Neuronal stem cell (in vitro differentiated cells): ENCODE measurements at regions not wholly inside any gene's neighbourhood (a gene's known extent, or its start where the extent isn't known, plus 50 kb on each side); places are given as distances from the start of the nearest gene placed in this dataset.
"Not testable (repeated sequence)": the region's sequence is repeated elsewhere in the genome, so short reads cannot be mapped to it uniquely, and the experiment has no call there.

ENCODE experiments used
- DNase-seq: peaks from one replicate; pipeline ENCODE4 v3.0.0-alpha.2; 2013; ENCODE audit warnings: low spot score
- H2AFZ ChIP-seq: one replicate; pipeline ENCODE4 v1.6.1; 2013; ENCODE audit warnings: mild to moderate bottlenecking, low read length, inconsistent platforms
- H2AK5ac ChIP-seq: 2 replicates; pipeline ENCODE4 v1.6.1; 2013; ENCODE audit warnings: low read depth, mild to moderate bottlenecking, inconsistent platforms, low read length, moderate library complexity, mixed read lengths
- H2BK120ac ChIP-seq: 2 replicates; pipeline ENCODE4 v1.6.1; 2013; ENCODE audit warnings: low read depth, mild to moderate bottlenecking, inconsistent platforms, low read length, moderate library complexity, mixed read lengths
- H2BK12ac ChIP-seq: one replicate; pipeline ENCODE4 v1.6.1; 2013; ENCODE audit warnings: low read length, inconsistent platforms
- H2BK15ac ChIP-seq: 2 replicates; pipeline ENCODE4 v1.6.1; 2013; ENCODE audit warnings: mild to moderate bottlenecking, low read length, inconsistent platforms, mixed read lengths
- H2BK5ac ChIP-seq: one replicate; pipeline ENCODE4 v1.6.1; 2013; ENCODE audit warnings: inconsistent platforms, mild to moderate bottlenecking, low read length, moderate library complexity
- H3K14ac ChIP-seq: one replicate; pipeline ENCODE4 v1.6.1; 2013; ENCODE audit warnings: low read length, inconsistent platforms
- H3K18ac ChIP-seq: 2 replicates; pipeline ENCODE4 v1.6.1; 2013; ENCODE audit warnings: low read length, inconsistent platforms
- H3K23ac ChIP-seq: 2 replicates; pipeline ENCODE4 v1.6.1; 2013; ENCODE audit warnings: low read depth, mild to moderate bottlenecking, mixed read lengths, low read length, inconsistent platforms; ENCODE audit not compliant: poor library complexity
- H3K27ac ChIP-seq: replicated peaks from 3 replicates; pipeline ENCODE4 v1.5.1; 2013; ENCODE audit warnings: low read length, inconsistent platforms
- H3K27me3 ChIP-seq, 3 experiments: 2 replicates each; pipeline ENCODE4 v1.6.1; 2013; ENCODE audit warnings: low read length in 3 of 3, mild to moderate bottlenecking in 2 of 3, inconsistent platforms in 1 of 3, low read depth in 1 of 3, mixed read lengths in 1 of 3, moderate library complexity in 1 of 3; ENCODE audit not compliant: control insufficient read depth in 3 of 3, insufficient read depth in 3 of 3
- H3K36me3 ChIP-seq, 2 donors: replicated peaks in 1 of 2; 2 replicates each; pipeline ENCODE4 v1.6.1; 2013; ENCODE audit warnings: low read length in 2 of 2; ENCODE audit not compliant: control insufficient read depth in 2 of 2, insufficient read depth in 2 of 2
- H3K4ac ChIP-seq: 2 replicates; pipeline ENCODE4 v1.6.1; 2013; ENCODE audit warnings: inconsistent platforms, mild to moderate bottlenecking, low read length, moderate library complexity
- H3K4me1 ChIP-seq, 2 donors: 1 replicate in 1 of 2; 2 replicates in 1 of 2; pipeline ENCODE4 v1.6.1; 2013; ENCODE audit warnings: low read length in 2 of 2, low read depth in 1 of 2; ENCODE audit not compliant: control insufficient read depth in 2 of 2, insufficient read depth in 1 of 2
- H3K4me2 ChIP-seq: one replicate; pipeline ENCODE4 v1.6.1; 2013; ENCODE audit warnings: mild to moderate bottlenecking, low read length, inconsistent platforms; ENCODE audit not compliant: insufficient read depth, poor library complexity, severe bottlenecking
- H3K4me3 ChIP-seq, 2 donors: 2 replicates each; pipeline ENCODE4 v1.5.1; 2013; ENCODE audit warnings: low read length in 2 of 2, mild to moderate bottlenecking in 2 of 2, inconsistent platforms in 1 of 2, moderate library complexity in 1 of 2
- H3K79me1 ChIP-seq: one replicate; pipeline ENCODE4 v1.6.1; 2013; ENCODE audit warnings: low read depth, mild to moderate bottlenecking, inconsistent platforms, low read length, moderate library complexity
- H3K9ac ChIP-seq: one replicate; pipeline ENCODE4 v1.6.1; 2013; ENCODE audit warnings: mild to moderate bottlenecking, low read depth, low read length, inconsistent platforms; ENCODE audit not compliant: poor library complexity
- H3K9me3 ChIP-seq, 2 donors: replicated peaks in 1 of 2; 2 replicates each; pipeline versions ENCODE3 to v1.6.1; 2013; ENCODE audit warnings: low read length in 2 of 2, mild to moderate bottlenecking in 2 of 2, inconsistent platforms in 1 of 2, low read depth in 1 of 2, mixed read lengths in 1 of 2, moderate library complexity in 1 of 2; ENCODE audit not compliant: control insufficient read depth in 2 of 2, insufficient read depth in 1 of 2
- H4K8ac ChIP-seq: one replicate; pipeline ENCODE4 v1.6.1; 2013; ENCODE audit warnings: low read depth, mild to moderate bottlenecking, inconsistent platforms, low read length, moderate library complexity
- H4K91ac ChIP-seq: one replicate; pipeline ENCODE4 v1.6.1; 2013; ENCODE audit warnings: low read length, low read depth, mild to moderate bottlenecking, inconsistent platforms; ENCODE audit not compliant: poor library complexity
- WGBS, 2 donors: extraction: QIAGEN DNeasy Blood & Tissue Kit; methylation state at CpG; one replicate each; pipeline ENCODE4 v1.1.7; 2013; ENCODE audit warnings: missing lambda C conversion rate in 2 of 2, mixed read lengths in 1 of 2; ENCODE audit not compliant: insufficient read length in 2 of 2, insufficient replicate concordance in 1 of 2; ENCODE audit errors: extremely low coverage in 2 of 2; 5-methylcytosine and 5-hydroxymethylcytosine counted together

DNA sequence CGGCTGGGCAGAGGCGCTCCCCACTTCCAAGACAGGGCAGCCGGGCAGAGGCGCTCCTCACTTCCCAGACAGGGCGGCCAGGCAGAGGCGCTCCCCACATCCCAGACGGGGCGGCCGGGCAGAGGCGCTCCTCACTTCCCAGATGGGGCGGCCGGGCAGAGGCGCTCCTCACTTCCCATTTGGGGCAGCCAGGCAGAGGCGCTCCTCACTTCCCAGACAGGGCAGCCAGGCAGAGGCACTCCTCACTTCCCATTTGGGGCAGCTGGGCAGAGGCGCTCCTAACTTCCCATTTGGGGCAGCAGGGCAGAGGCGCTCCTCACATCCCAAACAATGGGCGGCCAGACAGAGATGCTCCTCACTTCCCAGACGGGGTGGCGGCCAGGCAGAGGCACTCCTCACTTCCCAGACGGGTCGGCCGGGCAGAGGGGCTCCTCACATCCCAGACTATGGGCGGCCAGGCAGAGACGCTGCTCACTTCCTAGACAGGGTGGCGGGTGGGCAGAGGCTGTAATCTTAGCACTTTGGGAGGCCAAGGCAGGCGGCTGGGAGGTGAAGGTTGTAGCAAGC, 344.4 kb downstream of the TUBA3C start:
- WGBS, 2 donors: no CpG with 5 or more reads among the region's 26 CpGs
- not testable (repeated sequence) for H4K8ac ChIP-seq, H2BK12ac ChIP-seq, H3K4me2 ChIP-seq, H2AFZ ChIP-seq, H3K27ac ChIP-seq, H3K18ac ChIP-seq, DNase-seq, H3K9ac ChIP-seq, H3K4me1 ChIP-seq, H4K91ac ChIP-seq, H3K4me3 ChIP-seq, H3K9me3 ChIP-seq, H3K79me1 ChIP-seq, H2BK15ac ChIP-seq, H2AK5ac ChIP-seq, H3K27me3 ChIP-seq, H2BK120ac ChIP-seq, H2BK5ac ChIP-seq, H3K4ac ChIP-seq, H3K23ac ChIP-seq, H3K14ac ChIP-seq, H3K36me3 ChIP-seq

DNA sequence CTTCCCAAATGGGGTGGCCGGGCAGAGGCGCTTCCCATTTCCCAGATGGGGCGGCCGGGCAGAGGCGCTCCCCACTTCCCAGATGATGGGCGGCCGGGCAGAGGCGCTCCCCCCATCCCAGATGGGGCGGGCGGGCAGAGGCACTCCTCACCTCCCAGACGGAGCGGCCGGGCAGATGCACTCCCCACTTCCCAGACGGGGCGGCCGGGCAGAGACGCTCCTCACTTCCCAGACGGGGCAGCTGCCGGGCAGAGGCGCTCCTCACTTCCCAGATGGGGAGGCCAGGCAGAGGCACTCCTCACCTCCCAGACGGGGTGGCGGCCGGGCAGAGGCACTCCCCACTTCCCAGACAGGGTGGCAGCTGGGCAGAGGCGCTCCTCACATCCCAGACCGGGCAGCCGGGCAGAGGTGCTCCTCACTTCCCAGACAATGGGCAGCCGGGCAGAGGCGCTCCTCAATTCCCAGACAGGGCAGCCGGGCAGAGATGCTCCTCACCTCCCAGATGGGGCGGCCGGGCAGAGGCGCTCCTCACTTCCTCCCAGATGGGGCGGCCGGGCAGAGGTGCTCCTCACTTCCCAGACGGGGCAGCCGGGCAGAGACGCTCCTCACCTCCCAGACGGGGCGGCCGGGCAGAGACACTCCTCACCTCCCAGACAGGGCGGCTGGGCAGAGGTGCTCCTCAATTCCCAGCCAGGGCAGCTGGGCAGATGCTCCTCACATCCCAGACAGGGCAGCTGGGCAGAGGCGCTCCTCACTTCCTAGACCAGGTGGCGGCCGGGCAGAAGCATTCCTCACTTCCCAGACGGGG, 345.0 kb downstream of the TUBA3C start:
- H3K9me3 ChIP-seq, H3K18ac ChIP-seq, DNase-seq, H3K23ac ChIP-seq, H3K9ac ChIP-seq, H3K27ac ChIP-seq, H2BK15ac ChIP-seq, H3K14ac ChIP-seq, H2AK5ac ChIP-seq, H3K4me2 ChIP-seq, H2BK5ac ChIP-seq, H3K4me1 ChIP-seq, H3K4me3 ChIP-seq, H3K4ac ChIP-seq, H2BK12ac ChIP-seq, H3K27me3 ChIP-seq, H3K79me1 ChIP-seq, H4K8ac ChIP-seq, H3K36me3 ChIP-seq, H2AFZ ChIP-seq, H2BK120ac ChIP-seq, H4K91ac ChIP-seq: not testable (repeated sequence)
- WGBS, 2 donors: no CpG with 5 or more reads among the region's 45 CpGs

DNA sequence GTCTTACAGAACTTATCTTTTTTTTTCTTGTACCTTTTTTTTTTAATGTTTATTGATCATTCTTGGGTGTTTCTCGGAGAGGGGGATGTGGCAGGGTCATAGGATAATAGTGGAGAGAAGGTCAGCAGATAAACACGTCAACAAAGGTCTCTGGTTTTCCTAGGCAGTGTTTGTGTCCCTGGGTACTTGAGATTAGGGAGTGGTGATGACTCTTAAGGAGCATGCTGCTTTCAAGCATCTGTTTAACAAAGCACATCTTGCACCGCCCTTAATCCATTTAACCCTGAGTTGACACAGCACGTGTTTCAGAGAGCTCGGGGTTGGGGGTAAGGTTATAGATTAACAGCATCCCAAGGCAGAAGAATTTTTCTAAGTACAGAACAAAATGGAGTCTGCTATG, 345.9 kb downstream of the TUBA3C start:
- H3K9ac ChIP-seq, H4K8ac ChIP-seq, H3K9me3 ChIP-seq, H2BK12ac ChIP-seq, H3K27ac ChIP-seq, H3K14ac ChIP-seq, H3K27me3 ChIP-seq, DNase-seq, H2BK120ac ChIP-seq, H3K18ac ChIP-seq, H3K4me2 ChIP-seq, H4K91ac ChIP-seq, H3K79me1 ChIP-seq, H2BK5ac ChIP-seq, H3K4ac ChIP-seq, H2AK5ac ChIP-seq, H3K4me3 ChIP-seq, H3K4me1 ChIP-seq, H2AFZ ChIP-seq, H3K36me3 ChIP-seq, H2BK15ac ChIP-seq, H3K23ac ChIP-seq: not testable (repeated sequence)
- WGBS, 2 donors: no CpG with 5 or more reads among the region's 5 CpGs

DNA sequence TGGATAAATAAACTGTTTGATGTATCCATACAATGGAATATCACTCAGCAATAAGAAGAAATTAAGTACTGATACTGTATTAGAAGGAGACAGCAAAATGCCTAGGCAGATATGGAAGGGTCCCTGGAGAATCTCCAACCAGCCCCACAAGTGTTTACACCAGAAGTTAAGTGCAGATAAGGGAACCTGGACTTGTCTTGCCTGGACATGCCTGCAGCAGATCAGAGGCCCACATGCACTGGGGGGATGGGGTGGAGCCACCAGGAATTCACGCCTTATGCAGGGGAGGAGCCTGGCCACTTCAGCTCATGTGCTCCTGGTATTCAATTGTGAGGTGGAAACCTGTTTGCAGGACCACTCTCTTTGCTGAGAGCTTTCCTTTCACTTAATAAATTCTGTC, 356.9 kb downstream of the TUBA3C start:
- H3K4me1 ChIP-seq, H2AFZ ChIP-seq, H3K4me3 ChIP-seq, H4K91ac ChIP-seq, H3K23ac ChIP-seq, H3K79me1 ChIP-seq, H4K8ac ChIP-seq, H3K9me3 ChIP-seq, H3K4me2 ChIP-seq, H3K27ac ChIP-seq, H3K18ac ChIP-seq, H2BK12ac ChIP-seq, H2BK15ac ChIP-seq, H3K14ac ChIP-seq, DNase-seq, H3K4ac ChIP-seq, H2BK5ac ChIP-seq, H3K36me3 ChIP-seq, H2BK120ac ChIP-seq, H3K27me3 ChIP-seq, H3K9ac ChIP-seq, H2AK5ac ChIP-seq: not testable (repeated sequence)
- no CpG with 5 or more reads among the region's 1 CpG for WGBS, 2 donors
